ENCODE measurements at regions not wholly inside any gene's neighbourhood (a gene's known extent, or its start where the extent isn't known, plus 50 kb on each side); places are given as distances from the start of the nearest gene placed in this dataset.

- TF ChIP-seq REST (IDR thresholded peaks at IDR 0.05; ENCODE audit: insufficient read depth in 1 of 2, low read depth in 2 of 2, low read length in 2 of 2) (no peak), POLR2AphosphoS5 (IDR thresholded peaks at IDR 0.05; ENCODE audit: low read depth, low read length) (no peak), SIN3A (IDR thresholded peaks at IDR 0.05; ENCODE audit: borderline replicate concordance, insufficient read depth, low read length) (no peak), TAF1 (IDR thresholded peaks at IDR 0.05; ENCODE audit: borderline replicate concordance, insufficient read depth, low read length) (no peak), FOXP2 (optimal IDR thresholded peaks at IDR 0.05; ENCODE audit: borderline replicate concordance, extremely low read depth, extremely low read length, insufficient read depth) (no peak)
Measured at GRCh38 chr5:8953911-8954438, 591.9 kb downstream of the SEMA5A start.

All from PFSK-1 (cell line).